ENCODE measurements at regions not wholly inside any gene's neighbourhood (a gene's known extent, or its start where the extent isn't known, plus 50 kb on each side); places are given as distances from the start of the nearest gene placed in this dataset.

DNA sequence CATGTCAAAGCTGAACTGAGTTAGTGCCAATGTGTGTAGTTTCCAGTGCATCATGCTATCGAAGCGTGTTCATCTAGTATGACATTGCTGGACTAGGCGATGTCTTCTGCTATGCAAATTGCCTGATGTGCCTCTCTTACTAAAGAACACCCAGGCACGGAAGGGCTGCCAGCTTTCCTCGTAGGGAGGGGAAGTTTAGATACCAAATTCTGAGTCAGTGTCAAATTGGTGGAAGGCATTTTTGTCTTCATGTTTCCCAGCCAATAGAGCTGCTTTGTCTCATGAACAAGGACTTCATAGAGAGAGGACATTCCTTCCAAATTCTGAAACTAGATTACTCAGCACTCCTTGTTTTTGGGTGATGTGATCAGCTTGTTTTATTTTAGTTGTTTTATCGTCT is 320.1 kb downstream of the BTBD3 start:
- no peak for TF ChIP-seq YY1 (IDR thresholded peaks at IDR 0.05; ENCODE audit: low read depth)
- no peak for TF ChIP-seq TAF1 (IDR thresholded peaks at IDR 0.05; ENCODE audit: low read depth)

Data from Ishikawa (cell line).